Neural progenitor cell (in vitro differentiated cells): ENCODE measurements at regions not wholly inside any gene's neighbourhood (a gene's known extent, or its start where the extent isn't known, plus 50 kb on each side); places are given as distances from the start of the nearest gene placed in this dataset.
"Not testable (repeated sequence)": the region's sequence is repeated elsewhere in the genome, so short reads cannot be mapped to it uniquely, and the experiment has no call there.

Experiments
- CTCF ChIP-seq: fragments of 200-600 bp; sonication (generic); IDR thresholded peaks from 2 replicates; pipeline ENCODE4 v1.5.1; 2017; ENCODE audit warnings: antibody characterized with exemption, mild to moderate bottlenecking
- EZH2phosphoT487 ChIP-seq: fragments of 200-600 bp; sonication (generic); IDR thresholded peaks from 2 replicates; pipeline ENCODE4 v1.6.1; 2017; ENCODE audit warnings: antibody characterized with exemption

GRCh38 chr7:131084336-131084735 lies 243.3 kb upstream of the MKLN1 start:
- TF ChIP-seq EZH2phosphoT487, CTCF: not testable (repeated sequence)
